Neural cell (in vitro differentiated cells): ENCODE measurements at regions not wholly inside any gene's neighbourhood (a gene's known extent, or its start where the extent isn't known, plus 50 kb on each side); places are given as distances from the start of the nearest gene placed in this dataset.

Source experiments
- CTCF ChIP-seq: fragments of 450-650 bp; IDR thresholded peaks from 2 replicates; pipeline ENCODE4 v1.5.1; 2014; ENCODE audit warnings: antibody characterized with exemption, mild to moderate bottlenecking, moderate library complexity; ENCODE audit not compliant: poor library complexity, severe bottlenecking
- EZH2 ChIP-seq: fragments of 200-600, 300-800 bp; shearing (Covaris generic), sonication (generic); IDR thresholded peaks from 2 replicates; pipeline ENCODE4 v1.6.1; 2014; ENCODE audit warnings: antibody characterized with exemption, low read length, borderline replicate concordance, mild to moderate bottlenecking; ENCODE audit not compliant: insufficient read depth, poor library complexity, severe bottlenecking
- POLR2AphosphoS5 ChIP-seq: IDR thresholded peaks from 2 replicates; pipeline ENCODE4 v1.6.1; 2012
- REST ChIP-seq: IDR thresholded peaks from 2 replicates; pipeline ENCODE4 v1.6.1; 2012; ENCODE audit warnings: borderline replicate concordance

GRCh38 chrX:94775640-94776039, 1101.6 kb downstream of the FAM133A start:
- no peak for TF ChIP-seq REST
- TF ChIP-seq CTCF, result no peak
- TF ChIP-seq EZH2, result no peak
- no peak for TF ChIP-seq POLR2AphosphoS5
